SU-DHL-6 (cell line): ENCODE measurements at regions not wholly inside any gene's neighbourhood (a gene's known extent, or its start where the extent isn't known, plus 50 kb on each side); places are given as distances from the start of the nearest gene placed in this dataset.

Experiments used
- CTCF ChIP-seq: fragments of 200-600 bp; sonication (generic); IDR thresholded peaks from one replicate; pipeline ENCODE4 v1.5.1; 2017; ENCODE audit warnings: antibody characterized with exemption, mild to moderate bottlenecking, low read length, moderate library complexity; ENCODE audit not compliant: insufficient read depth, poor library complexity, severe bottlenecking
- EZH2phosphoT487 ChIP-seq: fragments of 200-600 bp; sonication (generic), shearing (Covaris generic); conservative IDR thresholded peaks from 2 replicates; pipeline ENCODE4 v1.6.1; 2018; ENCODE audit warnings: mild to moderate bottlenecking, antibody characterized with exemption, low read length, moderate library complexity, mixed read lengths

GRCh38 chr6:137731960-137732616 lies 135.0 kb upstream of the TNFAIP3 start:
- TF ChIP-seq CTCF (no peak), EZH2phosphoT487 (no peak)
